ENCODE measurements at regions not wholly inside any gene's neighbourhood (a gene's known extent, or its start where the extent isn't known, plus 50 kb on each side); places are given as distances from the start of the nearest gene placed in this dataset.
"Not testable (repeated sequence)": the region's sequence is repeated elsewhere in the genome, so short reads cannot be mapped to it uniquely, and the experiment has no call there.

DNA sequence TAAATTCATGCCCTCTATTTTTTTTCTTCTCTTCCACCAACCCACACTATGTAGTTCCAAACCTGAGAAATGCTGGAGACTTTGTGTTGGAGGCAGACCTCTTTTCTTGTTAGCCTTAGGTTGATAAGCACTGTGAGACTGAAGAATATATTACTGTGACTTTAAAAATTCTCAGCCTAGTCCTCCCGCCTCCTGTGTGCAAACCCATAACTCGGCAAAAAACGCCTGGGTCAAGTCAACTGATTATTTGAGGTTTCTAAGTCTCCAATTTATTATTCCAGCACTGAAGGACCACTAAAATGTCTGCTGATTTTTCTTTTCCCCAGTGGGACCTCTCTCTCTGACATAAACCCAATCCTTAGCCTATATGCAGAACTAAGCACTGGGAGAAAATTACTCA is 1946.0 kb upstream of the RAG2 start:
- no peak for DNase-seq

DNA sequence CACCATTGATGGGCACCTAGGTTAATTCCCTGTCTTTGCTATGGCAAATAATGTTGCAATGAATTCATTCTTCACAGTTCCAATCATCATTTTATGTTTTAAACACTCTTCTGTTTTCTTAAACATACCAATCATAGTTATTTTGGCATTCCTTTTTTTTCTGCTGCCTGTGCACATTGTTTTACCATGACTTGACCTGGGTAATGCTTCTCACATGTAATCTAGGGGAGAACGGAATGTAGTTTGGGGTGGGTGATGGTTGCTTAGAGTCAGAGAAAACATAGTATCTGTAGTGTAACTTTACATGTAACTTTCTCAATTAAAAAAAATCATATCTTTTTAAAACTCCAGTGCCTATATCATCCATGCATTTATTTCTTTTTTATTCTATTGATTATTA is 1945.3 kb upstream of the RAG2 start:
- DNase-seq = no peak

DNA sequence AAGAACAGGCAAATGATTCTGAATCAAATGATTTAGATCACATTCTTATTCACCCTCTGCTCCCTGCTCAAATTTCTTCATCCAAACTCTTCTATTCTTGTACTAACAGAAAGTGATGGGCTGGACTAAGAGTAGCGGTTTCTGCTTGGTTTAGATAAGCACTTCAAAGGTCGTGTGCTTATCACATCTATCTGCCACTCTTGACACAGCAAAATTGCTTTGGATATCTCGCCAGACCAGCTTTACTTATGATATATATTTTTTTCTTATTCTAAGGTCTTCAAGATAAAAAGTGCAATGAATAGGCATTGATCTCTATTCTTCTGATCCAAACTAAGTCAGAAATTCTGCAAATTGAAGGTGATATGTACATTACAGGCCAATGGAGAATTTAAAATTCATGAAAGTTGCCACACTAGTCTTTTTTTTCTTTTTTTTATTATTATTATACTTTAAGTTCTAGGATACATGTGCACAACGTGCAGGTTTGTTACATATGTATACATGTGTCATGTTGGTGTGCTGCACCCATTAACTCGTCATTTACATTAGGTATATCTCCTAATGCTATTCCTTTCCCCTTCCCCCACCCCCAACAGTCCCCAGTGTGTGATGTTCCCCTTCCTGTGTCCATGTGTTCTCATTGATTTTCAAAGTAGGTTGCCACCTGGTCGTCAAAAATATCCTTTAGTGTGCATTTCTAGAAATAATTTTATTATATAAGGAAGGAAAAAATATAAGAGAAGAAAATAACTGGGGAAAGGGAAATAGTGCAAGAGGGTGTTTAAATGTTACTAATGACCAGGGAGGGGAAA is 1941.0 kb upstream of the RAG2 start:
- DNase-seq = no peak

DNA sequence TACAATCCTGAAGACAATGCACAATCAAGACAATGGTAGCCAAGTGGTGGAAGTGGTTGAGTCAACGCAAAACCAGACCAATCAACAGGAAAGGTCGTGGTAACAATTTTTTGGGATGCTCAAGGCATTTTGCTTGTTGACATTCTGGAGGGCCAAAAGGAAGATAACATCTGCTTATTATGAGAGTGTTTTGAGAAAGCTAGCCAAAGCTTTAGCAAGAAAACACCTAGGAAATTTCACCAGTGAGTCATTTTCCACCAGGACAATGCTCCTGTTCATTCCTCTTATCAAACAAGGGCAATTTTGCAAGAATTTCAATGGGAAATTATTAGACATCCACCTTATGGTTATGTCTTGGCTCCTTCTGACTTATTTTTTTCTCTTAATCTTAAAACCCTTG is 1932.2 kb upstream of the RAG2 start:
- DNase-seq = no peak

DNA sequence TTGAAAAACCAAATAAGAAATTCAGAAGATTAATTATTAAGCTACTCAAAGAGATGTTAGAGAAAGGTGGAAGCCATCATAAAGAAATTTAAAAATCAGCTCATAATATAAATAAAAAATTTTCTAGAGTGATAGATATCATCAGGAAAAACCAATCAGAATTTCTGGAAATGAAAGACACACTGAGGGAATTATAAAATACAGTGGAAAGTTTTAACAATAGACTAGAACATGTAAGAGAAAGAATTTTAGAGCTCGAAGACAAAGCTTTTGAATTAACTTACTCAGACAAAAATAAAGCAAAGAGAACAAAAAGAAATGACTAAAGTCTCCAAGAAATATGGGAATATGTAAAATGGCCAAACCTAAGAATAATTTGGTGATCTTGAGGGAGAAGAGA is 1926.9 kb upstream of the RAG2 start:
- no peak for DNase-seq

DNA sequence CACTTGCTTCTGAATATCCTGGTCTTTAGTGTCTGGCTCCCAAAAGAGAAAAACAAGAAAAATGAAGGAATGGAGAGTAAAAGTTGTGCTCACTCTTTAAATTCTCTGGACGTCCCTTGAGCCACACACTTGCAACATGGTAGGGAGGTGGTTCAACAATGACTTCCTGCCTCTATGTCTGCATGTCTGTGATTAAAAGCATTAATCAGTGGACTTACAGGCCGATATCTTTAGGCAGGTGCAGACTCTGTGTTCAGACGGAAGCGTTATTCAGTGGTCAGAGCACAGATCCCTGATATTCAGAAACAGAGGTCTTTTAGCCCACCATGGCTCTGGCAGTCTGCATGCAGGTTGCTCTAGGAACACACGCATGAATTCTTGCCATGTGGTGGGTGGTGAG is 1920.0 kb upstream of the RAG2 start:
- DNase-seq = no peak

DNA sequence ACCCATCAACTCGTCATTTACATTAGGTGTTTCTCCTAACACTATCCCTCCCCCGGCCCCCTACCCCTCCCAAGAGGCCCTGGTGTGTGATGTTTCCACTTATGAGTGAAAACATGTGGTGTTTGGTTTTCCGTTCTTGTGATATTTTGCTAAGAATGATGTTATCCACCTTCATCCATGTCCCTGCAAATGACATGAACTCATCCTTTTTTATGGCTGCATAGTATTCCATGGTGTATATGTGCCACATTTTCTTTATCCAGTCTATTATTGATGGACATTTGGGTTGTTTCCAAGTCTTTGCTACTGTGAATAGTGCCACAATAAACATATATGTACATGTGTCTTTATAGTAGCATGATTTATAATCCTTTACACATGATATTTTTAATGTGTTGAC is 1914.8 kb upstream of the RAG2 start:
- DNase-seq = not testable (repeated sequence)

DNA sequence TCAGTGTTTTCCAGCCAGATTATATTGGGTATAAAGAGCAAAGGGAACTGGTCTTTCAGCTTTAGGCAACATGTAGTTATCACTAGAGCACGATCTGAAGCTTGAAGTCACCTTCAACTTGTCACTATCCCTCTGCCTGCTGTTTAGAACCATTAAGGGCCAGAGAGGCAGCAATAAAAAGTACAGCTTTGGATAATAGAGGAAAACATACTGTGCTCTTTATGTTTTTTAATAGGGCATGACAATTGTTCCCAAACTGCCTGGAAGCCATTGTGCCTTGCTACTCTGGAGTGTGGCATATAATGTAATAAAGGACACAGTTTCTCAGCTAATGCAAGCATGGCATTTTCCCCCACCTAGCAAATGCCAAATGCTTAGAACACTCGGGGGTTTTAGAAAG is 1912.0 kb upstream of the RAG2 start:
- DNase-seq = no peak

DNA sequence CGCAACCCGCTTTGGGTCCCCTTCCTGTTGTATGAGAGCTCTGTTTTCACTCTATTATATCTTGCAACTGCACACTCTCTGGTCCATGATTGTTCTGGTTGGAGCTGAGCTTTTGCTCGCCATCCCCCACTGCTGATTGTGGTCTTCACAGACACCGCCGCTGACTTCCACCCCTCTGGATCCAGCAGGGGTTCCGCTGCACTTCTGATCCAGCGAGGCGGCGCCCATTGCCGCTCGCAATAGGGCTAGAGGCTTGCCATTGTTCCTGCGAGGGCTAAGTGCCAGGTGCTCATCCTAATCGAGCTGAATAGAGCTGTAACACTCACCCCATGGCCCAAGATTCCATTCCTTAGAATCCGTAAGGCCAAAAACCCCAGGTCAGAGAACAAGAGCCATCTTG is 1905.8 kb upstream of the RAG2 start:
- no peak for DNase-seq

DNA sequence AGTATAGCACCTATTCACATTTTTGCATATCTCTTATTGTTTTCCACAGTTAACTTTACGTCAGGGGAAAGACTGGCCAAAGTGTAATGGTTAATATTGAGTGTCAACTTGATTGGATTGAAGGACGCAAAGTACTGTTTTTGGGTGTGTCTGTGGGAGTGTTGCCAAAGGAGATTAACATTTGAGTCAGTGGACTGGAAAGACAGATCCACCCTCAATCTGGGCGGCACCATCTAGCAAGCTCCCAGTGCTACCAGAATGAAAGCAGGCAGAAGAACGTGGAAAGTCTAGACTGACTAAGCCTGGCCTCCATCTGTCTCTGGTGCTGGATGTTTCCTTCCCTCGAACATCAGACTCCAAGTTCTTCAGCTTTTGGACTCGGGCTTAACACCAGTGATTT is 1900.7 kb upstream of the RAG2 start:
- DNase-seq = no peak

DNA sequence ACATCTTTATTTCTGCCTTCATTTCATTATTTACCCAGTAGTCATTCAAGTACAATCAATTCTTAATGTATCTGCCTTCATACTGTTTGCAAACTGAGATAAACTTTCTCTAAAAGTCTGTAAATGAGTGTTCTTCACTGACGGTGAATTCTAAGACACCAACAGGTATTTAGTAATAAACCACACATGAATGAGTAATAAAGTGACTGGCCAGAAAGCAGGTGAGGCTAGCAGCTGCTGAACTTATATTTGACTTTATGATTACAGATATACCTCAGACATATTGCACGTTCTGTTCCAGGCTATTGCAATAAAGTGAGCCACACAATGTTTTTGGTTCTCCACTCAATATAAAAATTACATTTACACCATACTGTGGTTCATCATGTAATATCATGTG is 1894.0 kb upstream of the RAG2 start:
- no peak for DNase-seq

DNA sequence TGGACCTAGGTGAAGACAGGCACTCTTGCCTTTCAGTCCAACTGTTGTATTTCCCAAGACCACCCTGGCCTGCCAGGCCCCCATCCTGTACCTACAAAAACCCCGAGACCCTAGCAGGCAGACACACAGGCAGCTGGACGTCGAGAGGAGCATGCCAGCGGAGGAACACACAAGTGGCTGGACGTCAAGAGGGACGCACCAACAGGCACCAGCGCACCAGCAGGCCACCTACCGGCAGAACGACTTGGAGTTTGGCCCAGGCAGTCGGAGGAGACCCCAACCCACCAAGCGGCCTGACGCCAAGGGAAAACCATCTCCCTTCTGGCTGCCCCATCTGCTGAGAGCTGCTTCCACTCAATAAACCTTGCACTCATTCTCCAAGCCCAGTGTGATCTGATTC is 1883.4 kb upstream of the RAG2 start:
- DNase-seq = no peak

DNA sequence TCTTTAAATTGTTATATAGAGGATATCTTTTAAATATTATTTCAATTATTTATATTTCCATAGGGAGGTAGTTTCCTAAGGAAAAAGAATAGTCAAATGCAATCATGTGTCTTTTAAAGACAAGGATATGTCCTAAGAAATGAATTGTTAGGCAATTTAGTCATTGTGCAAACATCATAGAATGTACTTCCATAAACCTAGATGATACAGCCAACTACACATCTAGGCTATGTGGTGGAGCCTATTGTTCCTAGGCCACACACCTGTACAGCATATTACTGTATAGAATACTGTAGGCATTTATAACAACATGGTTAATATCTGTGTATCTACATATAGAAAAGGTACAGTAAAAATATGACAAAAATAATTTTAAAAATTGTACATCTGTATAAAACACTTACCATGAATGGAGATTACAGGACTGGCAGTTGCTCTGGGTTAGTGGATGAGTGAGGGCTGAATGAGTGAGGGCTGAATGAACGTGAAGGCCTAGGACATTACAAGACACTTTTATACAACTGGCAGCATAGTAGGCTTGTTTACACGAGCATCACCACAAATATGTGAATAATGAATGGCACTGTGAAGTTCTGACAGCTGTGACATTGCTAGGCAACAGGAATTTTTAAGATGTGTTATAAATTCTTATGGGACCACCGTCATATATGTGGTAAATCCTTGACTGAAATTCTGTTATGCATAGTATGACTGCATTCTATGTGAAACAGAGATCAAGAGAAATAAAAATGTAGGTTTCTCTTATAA is 1879.0 kb upstream of the RAG2 start:
- DNase-seq = no peak

DNA sequence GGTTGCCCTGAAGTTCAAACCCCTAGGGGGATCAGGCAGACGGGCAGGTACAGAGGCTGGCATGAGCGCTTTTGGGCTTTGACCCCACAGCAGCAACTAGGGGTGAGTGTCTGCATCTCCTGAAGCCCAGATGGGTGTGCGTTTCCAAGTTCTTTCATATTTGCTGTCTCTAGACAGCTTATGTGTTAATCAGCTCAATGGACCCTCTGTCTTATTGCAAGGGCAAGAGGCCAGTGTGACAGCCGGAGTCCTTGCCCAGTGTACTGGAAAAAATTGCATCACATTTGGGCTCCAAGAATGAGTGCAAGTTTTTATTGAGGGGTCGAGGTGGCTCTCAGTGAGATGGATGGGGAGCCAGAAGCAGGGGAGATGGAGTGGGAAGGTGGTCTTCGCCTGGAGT is 1863.7 kb upstream of the RAG2 start:
- DNase-seq = no peak

DNA sequence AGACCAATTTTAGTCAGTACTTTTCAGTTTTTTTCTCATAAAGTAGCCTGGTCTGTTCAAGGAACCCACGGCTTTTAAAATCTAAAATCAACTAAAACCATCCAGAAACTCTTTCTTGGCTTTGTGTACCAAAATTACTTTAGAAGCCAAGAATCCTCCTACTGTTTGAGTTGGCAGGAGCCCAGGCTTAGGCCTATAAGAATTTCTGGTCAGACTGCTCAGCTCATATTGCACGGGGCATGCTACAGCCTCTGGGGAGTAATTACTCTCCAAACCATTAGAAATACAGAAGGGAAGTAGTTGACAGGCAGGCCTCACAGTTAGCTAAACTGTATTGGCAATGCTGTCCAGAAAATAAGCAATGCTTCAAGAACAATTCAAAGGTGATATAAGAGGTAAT is 1862.9 kb upstream of the RAG2 start:
- DNase-seq = no peak

DNA sequence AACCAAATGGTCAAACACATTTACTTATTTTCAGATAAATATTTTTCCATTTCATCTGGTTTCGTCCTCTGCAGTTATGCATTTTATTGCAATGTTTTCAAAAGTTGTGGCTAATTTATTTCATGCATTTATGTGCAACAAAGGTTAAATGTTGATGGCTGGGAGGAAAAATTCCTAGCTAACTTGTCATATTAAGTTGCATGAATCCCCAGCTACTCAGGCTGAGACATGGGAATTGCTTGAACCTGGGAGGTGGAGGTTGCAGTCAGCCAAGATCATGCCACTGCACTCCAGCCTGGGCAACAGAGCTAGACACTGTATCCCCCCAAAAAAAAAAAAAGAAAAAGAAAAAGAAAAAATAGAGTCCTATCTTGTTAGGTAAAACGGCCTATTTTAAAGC is 1862.4 kb upstream of the RAG2 start:
- DNase-seq = no peak

DNA sequence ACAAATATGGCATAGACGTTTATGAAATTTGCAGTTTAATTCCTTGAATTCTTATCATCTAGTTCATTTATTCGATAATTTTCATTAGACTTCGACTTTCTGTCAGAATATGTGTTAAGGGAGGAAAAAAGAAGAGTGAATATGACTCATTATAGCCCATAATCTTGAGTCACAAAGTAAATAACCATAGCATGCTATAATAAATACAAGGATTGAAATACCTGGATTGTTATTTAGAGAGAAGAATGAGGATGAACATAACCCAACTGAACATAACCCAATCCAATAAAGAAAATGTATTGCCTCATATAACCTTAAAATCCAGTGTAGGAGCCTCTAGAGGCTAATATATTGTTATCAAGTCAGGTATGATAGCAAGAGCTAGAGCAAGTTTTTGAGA is 1858.3 kb upstream of the RAG2 start:
- DNase-seq = peak in 1 of 3 donors; percentile 9

DNA sequence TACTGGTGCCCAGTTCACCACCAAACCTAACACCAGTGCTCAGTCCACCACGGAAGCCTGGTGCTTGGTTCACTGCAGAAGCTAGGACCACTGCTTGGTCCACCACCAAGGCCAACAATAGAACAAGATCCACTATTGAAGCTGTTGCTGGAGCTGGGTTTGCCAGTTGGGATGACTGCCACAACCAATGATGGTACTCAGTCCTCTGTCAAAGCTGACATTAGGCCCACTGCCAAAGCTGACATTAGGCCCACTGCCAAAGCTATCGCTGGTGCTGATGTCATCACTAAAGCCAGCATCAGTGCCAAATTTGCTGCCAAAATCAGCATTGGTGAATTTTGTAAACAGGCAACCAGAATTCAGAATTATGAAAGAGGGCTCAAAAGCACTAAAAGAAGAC is 1850.2 kb upstream of the RAG2 start:
- no peak for DNase-seq

DNA sequence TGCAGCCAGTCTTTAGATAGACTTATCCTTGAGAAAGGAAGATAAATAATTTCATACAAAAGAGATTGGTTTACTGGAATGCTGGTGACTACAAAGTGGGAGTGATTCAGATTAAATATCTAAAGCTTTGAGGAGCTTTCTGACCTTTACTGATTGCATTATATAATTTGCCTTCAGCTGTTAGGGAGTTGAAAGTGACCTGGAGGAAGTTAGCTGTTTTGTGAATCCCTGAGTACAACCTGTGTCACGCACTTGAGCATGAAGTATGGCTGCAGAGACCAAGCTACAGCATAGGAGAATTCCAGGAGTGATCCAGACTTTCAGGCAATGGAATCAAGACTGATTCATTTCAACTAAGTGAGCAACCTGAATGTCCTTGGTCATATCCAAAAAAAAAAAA is 1848.3 kb upstream of the RAG2 start:
- no peak for DNase-seq

DNA sequence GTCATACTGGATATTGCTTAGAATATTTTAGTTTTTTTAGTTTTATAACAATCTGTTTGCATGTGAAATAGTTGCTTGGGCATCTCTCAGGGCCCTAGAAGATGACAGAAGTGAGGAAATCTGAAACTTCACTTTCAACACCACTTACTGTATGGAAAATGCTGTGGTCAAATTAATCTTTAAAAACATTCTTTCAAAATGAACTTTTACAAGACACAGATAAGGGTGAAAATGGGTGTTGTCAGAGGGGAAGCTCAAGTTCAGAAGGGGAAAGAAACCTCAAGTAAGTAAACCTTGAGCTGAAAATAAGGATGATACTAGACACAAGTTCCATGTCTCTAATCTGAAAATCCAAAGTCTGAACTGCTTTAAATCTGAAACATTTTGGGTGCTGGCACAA is 1840.1 kb upstream of the RAG2 start:
- DNase-seq = no peak

DNA sequence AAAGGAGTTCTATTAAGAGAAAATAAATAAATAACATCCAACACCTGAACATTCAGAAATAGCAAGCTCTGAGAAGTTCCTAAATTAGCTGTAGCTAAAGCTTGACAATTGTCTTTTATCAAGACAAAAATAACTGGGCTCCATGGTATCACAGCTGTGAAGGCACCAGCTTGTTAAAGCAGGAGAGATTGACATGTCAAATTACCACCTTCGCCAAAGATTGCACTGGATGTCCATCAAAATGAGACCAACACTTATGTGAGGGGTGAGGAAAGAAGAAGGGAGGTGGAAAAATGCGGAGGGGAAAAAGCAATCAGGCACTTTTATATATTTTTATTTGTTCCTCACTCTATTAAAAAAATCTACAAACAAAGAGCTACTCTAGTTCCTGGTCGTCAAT is 1827.5 kb upstream of the RAG2 start:
- no peak for DNase-seq

DNA sequence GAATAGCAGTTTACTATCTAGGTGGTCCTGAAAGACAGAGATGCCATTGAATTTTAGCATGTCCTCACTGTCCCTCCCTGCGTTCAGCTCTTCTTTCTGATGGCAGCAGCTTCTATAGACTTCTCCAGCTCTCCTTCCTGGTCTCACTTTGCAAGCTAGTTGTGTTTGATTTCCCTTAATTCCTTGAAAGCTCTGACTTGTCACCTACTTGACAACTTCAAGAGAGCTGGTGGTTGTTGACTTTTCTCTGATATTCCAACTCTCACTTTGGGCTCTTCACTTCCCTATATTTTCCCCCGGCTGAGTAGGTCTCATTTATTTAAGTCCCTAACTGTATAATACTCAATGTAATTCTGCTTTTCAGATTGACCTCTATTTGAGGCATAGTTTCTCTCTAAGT is 1825.0 kb upstream of the RAG2 start:
- DNase-seq = no peak

DNA sequence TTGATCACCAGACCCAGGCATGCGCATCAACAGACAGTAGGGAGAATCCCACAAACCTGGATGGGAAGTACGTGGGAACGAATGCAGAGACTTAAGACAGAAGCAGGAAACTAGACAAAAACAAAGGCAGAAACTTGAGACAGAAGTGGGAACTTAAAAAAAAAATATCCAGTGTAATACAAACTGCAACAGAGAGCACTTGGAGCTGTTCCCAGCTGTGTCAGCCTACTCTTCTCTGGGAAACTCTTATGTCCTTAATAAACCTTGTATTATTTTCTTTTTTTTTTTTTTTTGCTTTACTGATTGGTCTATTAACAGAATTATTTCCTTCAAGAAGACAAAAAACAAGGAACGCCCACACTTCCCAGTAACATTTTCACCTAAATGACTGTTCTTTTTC is 1818.1 kb upstream of the RAG2 start:
- DNase-seq = no peak

DNA sequence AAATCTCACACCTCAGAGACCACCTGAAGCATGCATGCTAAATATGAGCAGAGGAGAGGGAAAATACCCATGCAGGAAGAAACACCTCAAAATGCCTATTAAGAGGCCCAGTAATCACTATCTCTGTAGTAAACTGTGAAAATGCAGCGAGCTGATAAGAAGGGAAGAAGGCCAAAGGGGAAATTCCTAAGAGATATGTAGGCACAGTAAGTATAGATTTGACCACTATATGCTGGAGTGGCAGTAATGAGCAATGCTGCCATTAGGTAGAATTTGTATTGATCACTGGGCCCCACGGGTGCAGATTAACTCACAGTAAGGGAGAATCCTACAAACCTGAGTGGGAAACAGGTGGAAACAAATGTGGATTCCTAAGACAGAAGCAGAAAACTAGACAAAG is 1813.1 kb upstream of the RAG2 start:
- DNase-seq = no peak

DNA sequence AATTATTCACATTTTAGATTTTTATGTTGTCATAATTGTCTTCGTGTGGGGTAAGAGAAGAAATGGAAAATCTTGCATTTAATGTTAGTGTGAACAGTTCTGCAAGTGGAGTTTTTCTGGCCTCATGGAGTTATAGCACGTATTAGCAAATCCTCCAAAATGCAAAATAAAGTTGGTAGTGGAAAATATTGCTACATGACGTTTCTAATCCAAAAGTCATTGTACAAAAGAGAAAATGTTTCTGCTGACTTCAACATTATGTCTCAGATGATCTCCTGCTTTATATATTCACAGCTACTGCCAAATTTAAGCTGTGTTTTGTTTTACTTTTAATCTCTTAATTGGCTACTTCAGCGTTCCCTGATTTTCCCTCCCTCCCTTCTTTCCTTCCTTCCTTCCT is 1804.0 kb upstream of the RAG2 start:
- DNase-seq = no peak
